ENCODE measurements at regions not wholly inside any gene's neighbourhood (a gene's known extent, or its start where the extent isn't known, plus 50 kb on each side); places are given as distances from the start of the nearest gene placed in this dataset.

DNA sequence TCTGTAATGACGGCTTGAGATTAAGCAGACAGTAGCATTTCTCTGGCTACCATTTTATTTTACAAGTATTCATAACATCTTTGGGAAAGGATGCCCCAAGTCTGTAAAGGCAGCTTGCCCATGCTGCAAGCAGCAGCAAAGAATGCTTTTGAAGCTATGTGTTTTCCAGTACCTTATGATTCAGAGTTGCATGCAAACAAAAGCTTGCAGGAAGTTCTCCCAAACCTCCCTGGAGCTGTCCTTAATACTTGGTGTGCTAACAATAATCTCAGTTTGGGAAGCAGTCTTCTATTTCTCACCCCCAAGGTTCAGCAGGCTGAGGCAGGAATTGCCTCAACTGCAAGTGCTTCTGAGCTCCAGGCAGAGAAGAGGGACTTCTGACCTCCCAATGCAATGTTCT lies 60.8 kb downstream of the CCNA1 start:
- Mint-ChIP-seq H3K4me3 (no peak overlapping the region), H3K27ac (no peak overlapping the region), H3K36me3 (ENCODE audit: low read depth) (no peaks in the 10 kb centered on the region), H3K4me1 (ENCODE audit: low read depth) (no peaks in the 10 kb centered on the region), H3K9me3 (peaks cover 5% of the 10 kb centered on the region; the same call in 1 of the 2 replicates), H3K27me3 (ENCODE audit: insufficient read depth) (no peaks in the 10 kb centered on the region)
- TF ChIP-seq CTCF (IDR thresholded peaks at IDR 0.05) = no peak
- no peak for DNase-seq

DNA sequence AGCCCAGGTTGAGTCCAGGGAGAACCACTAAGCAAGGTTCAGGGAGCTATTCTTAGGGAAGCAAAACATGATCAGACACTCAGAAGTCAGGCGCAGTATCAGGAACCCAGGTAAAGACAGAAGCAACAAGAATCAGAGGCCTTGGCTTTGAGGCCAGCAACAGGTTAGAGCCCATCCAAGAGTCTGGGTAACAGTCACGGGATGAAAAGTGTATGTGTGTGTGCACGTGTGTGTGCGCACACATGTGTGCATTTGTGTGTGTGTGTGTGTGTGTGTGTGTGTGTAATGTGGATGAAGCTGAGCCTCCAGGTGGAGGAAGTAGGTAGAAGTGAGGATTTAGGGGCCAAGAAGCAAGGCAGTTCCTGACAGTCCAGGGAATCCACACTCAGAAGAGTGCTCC lies 63.1 kb downstream of the CCNA1 start:
- Mint-ChIP-seq H3K36me3 (ENCODE audit: low read depth) (no peaks in the 10 kb centered on the region), H3K4me1 (ENCODE audit: low read depth) (no peaks in the 10 kb centered on the region), H3K9me3 (peaks cover 5% of the 10 kb centered on the region; the same call in 1 of the 2 replicates), H3K27ac (no peak overlapping the region), H3K27me3 (ENCODE audit: insufficient read depth) (no peaks in the 10 kb centered on the region), H3K4me3 (no peak overlapping the region)
- no peak for TF ChIP-seq CTCF (IDR thresholded peaks at IDR 0.05)
- DNase-seq = no peak

- Mint-ChIP-seq H3K27ac (no peak overlapping the region), H3K4me1 (ENCODE audit: low read depth) (no peaks in the 10 kb centered on the region), H3K9me3 (peaks cover 19% of the 10 kb centered on the region), H3K36me3 (ENCODE audit: low read depth) (no peaks in the 10 kb centered on the region), H3K27me3 (ENCODE audit: insufficient read depth) (no peaks in the 10 kb centered on the region), H3K4me3 (no peak overlapping the region)
- DNase-seq = no peak
- TF ChIP-seq CTCF (IDR thresholded peaks at IDR 0.05) = no peak
Measured at GRCh38 chr13:36509369-36509768, 77.1 kb downstream of the CCNA1 start.

DNA sequence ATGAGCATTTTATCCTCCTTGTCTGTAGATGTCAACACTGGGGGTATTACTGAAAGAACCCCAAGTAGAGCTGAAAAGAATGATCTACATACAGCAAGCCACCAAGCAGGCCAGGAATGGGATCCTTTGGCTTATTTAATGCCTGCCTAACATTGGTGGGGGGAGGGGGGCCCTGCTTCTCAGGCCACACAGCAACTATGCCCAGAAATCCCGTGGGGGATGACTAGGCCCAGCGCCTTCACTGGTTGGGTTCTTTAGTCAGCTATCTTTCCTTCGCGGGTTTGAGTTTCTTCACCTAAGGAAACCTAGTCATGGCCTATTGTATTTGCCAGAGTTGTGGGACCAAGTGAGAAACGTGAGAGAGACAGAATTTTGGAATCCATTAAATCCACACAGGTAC lies 80.5 kb downstream of the CCNA1 start:
- no peaks in the 10 kb centered on the region for H3K4me1 Mint-ChIP-seq (ENCODE audit: low read depth)
- no peak overlapping the region for H3K27ac Mint-ChIP-seq
- no peaks in the 10 kb centered on the region for H3K36me3 Mint-ChIP-seq (ENCODE audit: low read depth)

DNA sequence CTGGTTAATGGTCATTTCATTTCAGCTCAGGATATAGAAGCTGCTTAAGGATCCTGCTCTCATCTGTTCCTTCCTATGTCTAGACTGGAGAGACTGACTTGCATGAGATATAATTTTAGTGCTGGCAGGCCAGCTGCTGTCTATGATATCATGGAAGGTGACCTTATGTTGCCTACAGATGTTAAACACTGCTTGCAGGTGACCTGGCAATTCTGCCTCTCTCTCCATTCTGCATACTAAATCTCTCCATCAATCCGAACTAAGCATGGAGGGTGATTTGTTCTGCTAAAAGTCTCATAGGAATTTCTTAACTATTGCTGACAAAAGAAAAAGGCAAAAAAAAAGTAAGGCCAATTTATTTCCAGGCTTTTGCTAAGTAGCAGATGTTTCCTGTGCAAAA lies 81.0 kb downstream of the CCNA1 start:
- peaks cover 11% of the 10 kb centered on the region for H3K9me3 Mint-ChIP-seq

More for the DNA sequence above, 80.5 kb downstream of the CCNA1 start:
- Mint-ChIP-seq H3K9me3 (peaks cover 14% of the 10 kb centered on the region), H3K4me3 (no peak overlapping the region), H3K27me3 (ENCODE audit: insufficient read depth) (no peaks in the 10 kb centered on the region)
- no peak for TF ChIP-seq CTCF (IDR thresholded peaks at IDR 0.05)
- no peak for DNase-seq

More for the DNA sequence above, 81.0 kb downstream of the CCNA1 start:
- Mint-ChIP-seq H3K27ac (no peak overlapping the region), H3K36me3 (ENCODE audit: low read depth) (no peaks in the 10 kb centered on the region), H3K4me3 (no peak overlapping the region), H3K27me3 (ENCODE audit: insufficient read depth) (no peaks in the 10 kb centered on the region), H3K4me1 (ENCODE audit: low read depth) (no peaks in the 10 kb centered on the region)
- no peak for DNase-seq
- TF ChIP-seq CTCF (IDR thresholded peaks at IDR 0.05) = no peak

All from HFFc6 (cell line).